ENCODE measurements at regions not wholly inside any gene's neighbourhood (a gene's known extent, or its start where the extent isn't known, plus 50 kb on each side); places are given as distances from the start of the nearest gene placed in this dataset.

DNA sequence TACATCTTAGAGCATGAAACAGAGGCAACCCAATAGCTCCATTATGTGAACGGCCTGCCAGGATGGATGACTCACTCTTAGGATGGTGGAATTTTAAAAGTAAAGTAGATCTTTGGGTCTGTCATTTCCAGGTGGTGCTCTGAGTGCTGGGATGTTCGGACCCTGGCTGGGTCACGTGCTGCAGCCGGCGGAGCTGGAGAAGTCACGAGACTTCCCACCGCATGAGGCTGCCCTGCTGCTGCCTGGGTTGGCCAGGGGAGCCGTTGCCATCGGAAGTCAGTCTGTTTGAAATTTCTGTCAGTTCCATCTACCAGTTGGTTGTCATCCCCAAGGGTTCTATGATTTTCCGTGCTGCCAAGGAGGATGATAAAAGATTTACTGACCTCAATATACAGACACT is 93.3 kb upstream of the ALKAL2 start:
- TF ChIP-seq POLR2AphosphoS5 (IDR thresholded peaks at IDR 0.05) = no peak
- TF ChIP-seq POLR2A (IDR thresholded peaks at IDR 0.05) = no peak
- TF ChIP-seq EP300 (IDR thresholded peaks at IDR 0.05) = no peak
- TF ChIP-seq, protein P1, sequence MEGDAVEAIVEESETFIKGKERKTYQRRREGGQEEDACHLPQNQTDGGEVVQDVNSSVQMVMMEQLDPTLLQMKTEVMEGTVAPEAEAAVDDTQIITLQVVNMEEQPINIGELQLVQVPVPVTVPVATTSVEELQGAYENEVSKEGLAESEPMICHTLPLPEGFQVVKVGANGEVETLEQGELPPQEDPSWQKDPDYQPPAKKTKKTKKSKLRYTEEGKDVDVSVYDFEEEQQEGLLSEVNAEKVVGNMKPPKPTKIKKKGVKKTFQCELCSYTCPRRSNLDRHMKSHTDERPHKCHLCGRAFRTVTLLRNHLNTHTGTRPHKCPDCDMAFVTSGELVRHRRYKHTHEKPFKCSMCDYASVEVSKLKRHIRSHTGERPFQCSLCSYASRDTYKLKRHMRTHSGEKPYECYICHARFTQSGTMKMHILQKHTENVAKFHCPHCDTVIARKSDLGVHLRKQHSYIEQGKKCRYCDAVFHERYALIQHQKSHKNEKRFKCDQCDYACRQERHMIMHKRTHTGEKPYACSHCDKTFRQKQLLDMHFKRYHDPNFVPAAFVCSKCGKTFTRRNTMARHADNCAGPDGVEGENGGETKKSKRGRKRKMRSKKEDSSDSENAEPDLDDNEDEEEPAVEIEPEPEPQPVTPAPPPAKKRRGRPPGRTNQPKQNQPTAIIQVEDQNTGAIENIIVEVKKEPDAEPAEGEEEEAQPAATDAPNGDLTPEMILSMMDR (IDR thresholded peaks at IDR 0.05) = no peak

Data from upper lobe of left lung (tissue), 4 donors.